HG03575 (cell line): ENCODE measurements at regions not wholly inside any gene's neighbourhood (a gene's known extent, or its start where the extent isn't known, plus 50 kb on each side); places are given as distances from the start of the nearest gene placed in this dataset.

Experiments used
- ATAC-seq: cut with Tn5 transposase; IDR thresholded peaks from one replicate; pipeline ENCODE4 v1.9.1; 2021; ENCODE audit not compliant: unreplicated experiment, insufficient number of reproducible peaks, low FRiP score; ENCODE audit errors: extremely low read depth

DNA sequence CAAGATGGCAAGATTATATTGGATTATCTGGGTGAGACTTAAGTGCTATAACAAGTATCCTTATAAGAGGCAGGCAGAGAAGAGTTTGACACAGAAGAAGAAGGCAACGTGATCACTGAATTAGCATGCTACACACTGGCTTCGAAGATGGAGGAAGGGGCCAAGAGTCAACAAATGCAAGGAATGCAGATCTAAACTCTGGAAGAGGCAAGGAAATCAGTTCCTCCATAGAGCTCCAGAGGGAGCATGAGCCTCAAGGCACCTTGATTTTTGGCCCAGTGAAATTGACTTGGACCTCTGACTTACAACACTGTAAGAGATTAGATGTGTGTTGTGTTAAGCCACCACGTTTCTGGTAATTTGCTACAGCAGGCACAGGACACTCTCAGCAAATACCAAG, 536.4 kb upstream of the SEL1L start:
- ATAC-seq: no peak

DNA sequence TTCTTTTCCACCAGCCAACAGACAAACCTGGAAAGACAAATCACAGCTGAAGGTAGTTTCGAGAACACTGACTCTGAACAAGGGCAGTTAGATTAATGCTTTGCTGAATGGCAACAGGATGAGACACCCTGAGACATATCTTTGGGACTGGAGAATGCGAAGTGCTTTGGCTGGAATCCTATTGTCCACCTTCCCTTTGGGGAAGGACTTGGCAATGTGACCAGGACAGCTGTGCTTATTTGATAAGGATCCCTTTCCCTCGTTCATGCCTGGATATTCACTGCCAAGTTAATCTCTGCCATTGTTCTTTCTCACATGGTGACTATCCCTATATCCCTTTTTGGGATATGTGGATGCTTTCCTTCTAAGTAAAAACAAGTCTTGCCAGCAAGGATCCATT, 537.1 kb upstream of the SEL1L start:
- ATAC-seq: no peak

DNA sequence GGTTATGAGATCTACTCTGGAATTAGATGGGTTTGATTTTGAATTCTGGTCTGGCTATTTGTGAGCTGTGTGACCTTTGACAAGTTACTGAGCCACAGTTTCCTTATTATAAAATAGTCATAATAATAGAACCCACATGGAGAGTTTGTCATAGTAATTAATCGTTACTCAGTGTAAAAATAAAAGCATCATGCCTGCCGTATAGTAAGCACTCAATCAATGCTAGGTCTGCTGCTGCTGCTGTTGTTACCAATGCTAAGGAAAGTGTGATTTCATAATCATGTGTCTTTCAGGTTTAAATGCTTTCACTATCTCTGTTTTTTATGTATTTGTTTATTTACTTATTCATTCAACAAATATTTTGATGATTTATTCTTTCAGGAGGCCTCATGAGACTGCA, 539.9 kb upstream of the SEL1L start:
- no peak for ATAC-seq

DNA sequence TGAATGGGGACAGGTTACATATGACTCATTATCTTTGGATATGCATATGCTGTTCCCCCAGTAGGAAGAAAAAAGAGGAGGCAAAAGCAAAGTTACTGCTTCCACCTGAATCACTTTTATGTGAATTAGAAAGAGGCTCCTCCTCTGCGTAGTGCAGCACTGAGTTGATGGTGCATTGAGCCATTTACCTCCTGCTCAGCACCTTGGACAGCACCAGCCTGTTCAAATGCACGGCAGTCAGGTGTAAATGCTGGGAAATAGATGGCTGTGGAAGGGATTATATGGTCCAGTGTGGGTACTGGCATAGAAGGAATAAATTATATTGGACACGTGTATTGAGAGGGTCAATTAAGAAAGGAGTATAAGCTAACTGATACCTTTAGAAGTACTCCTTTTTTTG, 541.9 kb upstream of the SEL1L start:
- no peak for ATAC-seq

DNA sequence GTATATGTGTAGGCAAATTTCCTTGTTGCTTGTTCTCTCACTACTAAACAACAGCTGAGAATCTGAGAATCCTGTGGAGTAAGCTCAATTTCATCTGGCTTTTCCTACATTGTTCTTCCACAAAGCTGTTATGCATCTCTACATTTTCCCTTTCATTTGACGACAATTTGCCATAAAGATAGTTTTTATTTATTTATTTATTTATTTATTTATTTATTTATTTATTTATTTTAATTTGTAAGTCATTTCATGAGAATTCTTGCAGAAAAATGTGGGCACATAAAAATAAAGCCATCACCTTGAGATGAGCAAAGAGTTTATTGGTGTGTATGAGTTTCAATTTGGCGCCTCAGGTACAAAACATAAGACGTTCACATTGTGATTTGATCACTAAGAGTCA, 545.9 kb upstream of the SEL1L start:
- ATAC-seq: no peak

DNA sequence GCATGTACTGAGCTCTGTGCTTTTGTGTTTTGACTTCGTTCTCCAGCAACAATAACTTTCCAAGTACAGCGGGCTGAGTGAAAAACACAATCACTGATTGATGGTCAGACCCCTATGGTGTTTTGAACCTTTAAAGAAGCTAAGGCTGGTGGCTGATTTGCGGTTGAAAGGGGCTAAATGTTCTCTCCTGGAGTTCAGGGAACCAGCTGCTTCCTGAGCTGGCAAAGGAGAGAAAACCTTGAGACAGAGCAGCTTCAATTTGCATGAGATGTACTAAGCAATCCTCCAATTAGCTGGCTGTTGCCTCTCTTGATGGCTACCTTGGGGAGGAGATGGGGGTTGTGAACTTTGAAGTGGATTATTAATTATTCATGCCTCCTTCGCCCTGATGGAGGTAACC, 546.7 kb upstream of the SEL1L start:
- no peak for ATAC-seq

DNA sequence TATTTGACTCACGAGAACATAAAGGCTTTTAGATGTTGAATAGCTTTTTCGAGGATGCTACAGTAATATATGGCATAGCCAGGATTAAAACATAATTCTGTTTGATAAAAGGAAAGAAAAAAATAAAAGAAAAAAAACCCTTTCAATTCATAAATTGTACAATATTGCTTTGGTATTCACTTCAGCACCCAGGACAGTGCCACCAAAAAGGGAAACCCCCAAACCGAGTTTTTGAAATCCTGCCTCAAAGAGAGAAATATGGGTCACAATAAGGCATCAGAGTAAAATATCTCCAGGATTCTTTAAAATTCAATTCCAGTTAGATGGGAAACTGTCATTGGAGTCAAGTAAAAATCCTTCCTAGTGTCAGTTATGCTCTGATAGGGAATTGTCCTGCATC, 551.2 kb upstream of the SEL1L start:
- no peak for ATAC-seq

DNA sequence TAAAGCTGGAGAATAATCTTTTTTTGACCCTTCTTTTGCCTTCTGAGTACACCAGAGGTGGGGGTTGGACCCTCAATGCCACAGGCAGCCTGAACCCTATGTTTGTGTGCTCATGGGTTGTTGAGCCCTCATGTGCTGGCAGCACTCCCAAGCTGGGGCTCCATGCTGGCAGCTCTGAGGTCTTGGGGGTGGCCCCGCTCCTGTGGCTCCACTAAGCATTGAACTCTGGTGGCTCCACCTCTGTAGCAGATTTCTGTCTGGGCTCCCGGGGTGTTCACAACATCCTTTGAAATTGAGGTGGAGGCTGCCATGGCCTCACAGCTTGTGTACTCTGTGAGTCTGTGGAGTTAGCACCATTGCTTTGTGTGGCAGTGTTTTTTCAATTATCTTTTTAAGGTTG, 557.4 kb upstream of the SEL1L start:
- no peak for ATAC-seq

DNA sequence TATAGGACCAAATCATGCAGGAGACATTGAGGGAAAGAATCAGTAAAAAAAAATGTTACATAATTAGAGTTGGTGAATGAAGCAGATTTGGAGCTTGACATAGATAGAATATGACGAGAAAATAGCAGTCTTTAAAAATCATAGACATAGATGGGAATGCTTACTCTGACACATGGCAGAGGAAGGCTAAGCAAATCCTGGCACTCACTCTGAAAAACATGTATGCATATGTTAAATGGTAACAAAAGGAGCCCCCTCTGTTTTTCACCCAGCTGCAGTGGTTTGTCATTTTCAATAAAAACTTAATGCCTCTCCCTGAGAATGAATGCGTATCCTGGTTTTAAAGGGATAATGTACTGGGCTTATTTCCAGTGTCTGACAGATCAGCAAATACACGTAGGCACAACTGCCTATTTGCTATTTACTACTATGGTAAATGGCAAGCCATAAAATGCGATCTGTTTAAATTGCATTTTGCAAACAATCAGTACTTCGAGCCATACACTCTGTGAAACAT, 561.2 kb upstream of the SEL1L start:
- no peak for ATAC-seq

DNA sequence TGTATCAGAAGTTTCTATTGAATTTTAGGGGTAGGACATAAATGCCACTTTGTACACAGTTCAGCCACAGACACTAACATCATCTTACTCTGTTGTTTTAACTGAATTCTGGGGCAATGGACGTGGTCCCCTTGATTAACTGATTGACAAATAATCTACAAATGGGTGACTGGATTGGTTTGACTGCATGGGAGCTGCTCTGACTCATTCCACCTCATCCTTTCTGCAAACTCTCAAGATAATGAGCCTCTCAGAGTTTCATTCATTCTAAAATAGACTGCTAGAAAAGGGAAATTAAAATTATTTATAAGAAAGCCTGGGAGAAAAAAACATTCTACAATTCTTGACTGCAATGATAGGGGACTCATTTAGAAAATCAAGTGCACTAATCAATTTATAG, 570.4 kb upstream of the SEL1L start:
- no peak for ATAC-seq

DNA sequence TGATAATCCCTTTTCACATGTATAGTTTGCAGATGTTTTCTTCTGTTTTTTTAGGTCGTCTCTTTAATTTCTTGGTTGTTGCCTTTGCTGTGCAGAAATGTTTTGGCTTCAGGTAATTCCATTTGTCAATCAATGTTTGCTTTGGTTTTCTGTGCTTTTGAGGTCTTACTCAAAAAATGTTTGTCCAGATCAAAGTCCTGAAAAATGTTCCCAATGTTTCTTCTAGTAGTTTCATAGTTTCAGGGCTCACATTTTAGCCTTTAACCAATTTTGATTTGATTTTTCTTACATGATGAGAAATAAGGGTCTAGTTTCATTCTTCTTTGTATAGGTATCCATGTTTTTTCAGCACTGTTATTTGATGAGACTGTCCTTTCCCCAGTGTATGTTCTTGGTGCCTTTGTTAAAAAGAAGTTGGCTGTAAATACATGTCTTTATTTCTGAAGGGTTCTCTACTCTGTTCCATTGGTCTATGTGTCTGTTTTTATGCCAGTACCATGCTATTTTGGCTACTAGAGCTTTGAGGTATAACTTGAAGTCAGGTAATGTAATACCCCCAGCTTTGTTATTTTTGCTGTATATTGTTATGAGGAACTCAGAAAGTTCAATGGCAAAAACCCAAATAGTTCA, 578.7 kb upstream of the SEL1L start:
- ATAC-seq: no peak

DNA sequence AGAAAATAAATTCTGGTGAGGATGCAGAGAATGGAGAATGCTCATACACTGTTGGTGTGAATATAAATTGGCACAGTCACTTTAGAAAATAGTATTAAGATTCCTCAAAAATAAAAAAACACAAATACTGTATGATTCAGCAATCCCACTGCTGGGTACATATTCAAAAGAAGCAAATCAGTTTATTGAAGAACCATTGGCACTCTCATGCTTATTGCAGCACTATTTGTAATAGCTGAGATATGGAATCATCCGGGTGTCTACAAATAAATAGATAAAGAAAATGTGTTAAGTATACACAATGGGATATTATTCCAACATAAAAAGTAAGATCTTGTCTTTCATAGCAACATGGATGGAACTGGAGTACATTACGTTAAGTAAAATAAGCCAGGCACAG, 579.4 kb upstream of the SEL1L start:
- no peak for ATAC-seq

DNA sequence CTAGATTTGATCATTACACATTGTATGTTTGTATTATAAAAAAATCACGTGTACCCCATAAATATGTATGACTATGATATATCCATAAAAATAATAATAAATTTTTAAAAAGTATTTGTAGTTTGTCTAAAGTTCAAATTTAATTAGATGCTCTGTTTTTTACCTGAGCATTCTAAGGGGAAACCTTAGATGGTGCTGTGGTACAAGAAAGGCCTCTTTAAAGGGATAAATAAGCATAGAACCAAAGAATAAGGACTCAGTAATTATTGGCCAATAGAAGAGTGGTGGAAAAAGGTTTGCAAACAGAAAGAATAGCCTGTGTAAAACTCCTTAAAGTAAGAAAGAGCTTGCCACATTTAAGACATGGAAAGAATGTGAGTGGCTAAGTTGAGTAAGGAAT, 580.1 kb upstream of the SEL1L start:
- no peak for ATAC-seq

DNA sequence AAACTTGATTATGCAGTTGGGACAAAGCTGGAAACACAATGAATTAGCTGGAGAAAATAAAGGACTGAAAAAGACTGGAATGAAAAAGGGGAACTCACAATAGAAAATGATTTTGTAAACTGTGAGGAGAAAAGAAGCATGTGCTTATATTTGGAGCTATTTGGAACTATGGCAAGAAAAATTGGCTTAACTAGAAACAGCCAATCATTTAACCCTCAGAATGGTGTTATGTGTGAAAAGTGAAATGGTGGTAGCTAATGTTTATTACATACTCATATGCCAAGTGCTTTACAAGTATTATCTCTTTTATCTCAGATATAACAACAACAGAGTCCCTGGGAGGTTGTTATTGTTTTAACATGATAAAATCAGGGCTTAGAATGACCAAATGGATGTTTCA, 583.1 kb upstream of the SEL1L start:
- no peak for ATAC-seq

DNA sequence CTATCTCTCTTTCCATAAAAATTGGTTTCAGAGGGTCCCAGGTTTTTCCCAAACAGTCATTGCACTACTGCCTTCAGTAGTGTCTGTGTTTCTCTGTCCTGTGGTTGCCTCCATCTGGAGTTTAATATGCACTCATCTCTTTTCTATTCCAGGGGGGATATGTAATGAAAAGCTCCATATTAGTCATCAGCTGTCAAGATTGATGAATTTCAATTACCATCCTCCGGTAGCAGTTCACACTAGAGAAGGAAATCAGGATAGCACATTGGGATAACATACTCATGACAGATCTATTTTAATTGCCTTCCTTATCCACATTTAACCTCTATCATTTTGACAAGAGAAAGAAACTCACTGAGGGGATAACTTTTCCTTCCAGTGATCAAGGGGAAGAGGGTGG, 589.0 kb upstream of the SEL1L start:
- no peak for ATAC-seq

DNA sequence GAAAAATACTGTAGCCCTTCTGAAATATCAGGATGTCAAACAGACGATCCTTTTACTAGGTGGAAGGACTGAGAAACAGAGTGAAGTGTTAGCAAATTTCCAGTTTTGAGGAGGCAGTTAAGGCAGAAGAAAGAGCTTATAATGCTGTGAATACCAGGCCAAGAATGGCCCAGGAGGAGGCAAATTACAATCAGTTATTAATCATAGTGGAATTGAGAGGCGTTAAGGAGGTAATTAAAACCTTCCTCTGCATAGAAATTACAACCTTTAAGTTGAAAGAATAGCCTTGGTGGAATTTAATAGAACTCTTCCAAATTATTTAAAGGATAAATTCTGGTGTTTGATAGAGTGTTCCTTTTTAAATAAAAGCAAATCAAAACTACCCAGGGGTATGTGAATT, 590.9 kb upstream of the SEL1L start:
- no peak for ATAC-seq

DNA sequence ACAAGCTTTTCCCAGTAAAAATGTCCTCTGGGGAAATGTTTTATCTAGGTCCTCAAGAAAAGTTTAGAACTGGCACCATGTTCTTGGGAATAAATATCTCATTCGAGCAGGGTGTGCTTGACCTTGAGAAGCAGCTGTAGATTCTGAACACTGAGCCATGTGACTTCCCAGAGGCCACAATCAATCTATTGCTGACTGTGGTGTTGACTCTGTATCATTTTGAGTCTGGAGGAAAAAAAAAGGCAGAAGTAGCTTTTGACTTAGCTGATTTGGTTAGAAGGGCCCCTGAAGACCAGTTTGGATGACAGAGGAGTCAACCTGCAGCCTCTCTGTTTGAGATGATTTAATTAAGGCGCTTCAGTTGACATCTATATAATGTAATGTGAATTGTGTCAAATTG, 592.4 kb upstream of the SEL1L start:
- no peak for ATAC-seq

DNA sequence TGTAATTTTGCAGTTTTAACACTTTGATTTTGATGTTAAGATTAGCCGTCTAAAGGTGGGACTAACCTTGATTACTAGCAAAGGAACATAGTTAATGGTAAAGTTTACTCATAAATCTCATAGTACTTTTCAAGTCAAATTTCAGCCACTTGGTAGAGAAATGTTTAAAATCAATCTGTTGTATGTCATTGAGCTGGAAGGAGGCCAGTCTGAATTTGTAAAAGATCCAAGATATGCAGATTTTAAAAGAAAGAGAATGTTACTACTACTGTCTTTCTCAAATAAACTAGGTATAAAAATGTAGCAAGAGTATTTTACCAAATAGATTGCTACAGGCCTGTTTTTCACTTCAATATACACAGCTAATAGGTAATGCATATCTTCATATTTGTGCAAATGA, 600.8 kb upstream of the SEL1L start:
- no peak for ATAC-seq

DNA sequence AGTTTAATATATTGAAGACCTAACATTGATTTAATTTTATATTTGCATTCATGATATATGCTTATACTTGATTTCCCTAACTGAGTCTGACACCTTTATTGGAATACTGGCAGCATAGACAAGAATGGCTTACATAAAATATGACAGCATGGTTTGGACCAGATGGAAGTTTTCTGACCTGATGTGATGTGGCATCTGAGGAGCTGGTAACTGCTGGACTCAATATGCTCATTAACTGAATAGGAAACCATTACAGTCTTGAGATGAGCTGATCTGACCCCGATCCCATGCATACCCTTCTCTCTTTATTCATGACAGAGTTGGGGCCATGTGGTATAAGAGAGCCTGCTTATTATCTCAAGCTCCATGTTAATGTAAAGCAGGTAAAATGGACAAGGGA, 604.8 kb upstream of the SEL1L start:
- no peak for ATAC-seq

DNA sequence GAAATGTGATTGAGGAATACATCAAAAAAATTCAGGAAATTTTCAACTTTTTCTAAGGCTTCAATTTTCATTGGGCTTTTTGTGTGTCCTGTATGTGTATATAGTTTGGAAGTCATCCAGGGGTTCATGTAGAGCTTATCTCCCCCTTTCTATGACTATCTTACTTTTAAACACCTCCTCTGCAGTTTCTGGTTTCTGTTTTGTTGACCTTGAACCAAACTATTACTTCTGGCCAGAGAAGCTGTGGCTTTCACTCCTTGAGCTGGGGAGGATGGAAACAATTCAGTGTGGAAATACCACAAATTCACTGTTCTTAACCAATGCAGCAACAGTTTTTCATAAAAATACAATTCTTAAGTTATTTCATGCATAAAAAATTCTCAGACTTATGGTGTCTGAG, 613.2 kb upstream of the SEL1L start:
- ATAC-seq: no peak

DNA sequence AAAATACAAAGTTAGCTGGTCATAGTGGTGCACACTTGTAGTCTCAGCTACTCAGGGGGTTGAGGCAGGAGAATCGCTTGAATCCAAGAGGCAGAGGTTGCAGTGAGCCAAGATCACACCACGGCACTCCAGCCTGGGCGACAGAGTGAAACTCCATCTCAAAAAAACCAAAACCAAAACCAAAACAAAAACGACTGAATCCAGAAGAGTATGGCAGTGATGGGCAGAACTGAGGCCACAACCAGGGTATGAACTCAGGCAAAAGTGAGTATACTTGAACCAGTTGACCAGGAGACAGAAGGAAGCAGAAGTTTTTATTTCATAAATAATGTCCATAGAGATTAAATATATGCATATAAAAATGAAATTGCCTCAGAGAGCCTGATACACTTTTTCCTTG, 620.0 kb upstream of the SEL1L start:
- ATAC-seq: no peak
